DMS 273 (cell line): ENCODE measurements at regions not wholly inside any gene's neighbourhood (a gene's known extent, or its start where the extent isn't known, plus 50 kb on each side); places are given as distances from the start of the nearest gene placed in this dataset.
"Not testable (repeated sequence)": the region's sequence is repeated elsewhere in the genome, so short reads cannot be mapped to it uniquely, and the experiment has no call there.

Source experiments
- DNase-seq: peaks from one replicate; lab custom pipeline; 2025; ENCODE audit not compliant: unreplicated experiment; lab: John Stamatoyannopoulos, UW

- no peak for DNase-seq
These were observed 212.2 kb upstream of the KYNU start for GRCh38 chr2:142665241-142665640.

DNA sequence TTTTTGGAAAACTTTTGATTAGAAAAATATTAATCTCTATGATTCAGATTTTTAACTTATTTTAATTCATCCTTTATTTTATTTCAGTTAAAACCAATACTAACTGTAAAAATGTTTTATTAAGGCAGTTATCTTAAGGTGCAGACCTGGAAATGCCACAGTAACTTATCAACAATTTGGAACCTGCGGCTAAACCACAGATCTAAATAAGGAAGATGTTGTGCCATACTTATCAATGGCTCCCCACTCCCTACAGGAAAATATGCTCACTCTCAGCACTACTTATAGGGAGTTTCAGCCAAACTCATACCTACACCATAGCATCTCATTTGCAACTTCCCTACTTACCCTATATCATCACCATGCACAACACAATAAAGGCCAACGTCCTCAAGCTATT is 226.9 kb upstream of the KYNU start:
- DNase-seq: no peak

DNA sequence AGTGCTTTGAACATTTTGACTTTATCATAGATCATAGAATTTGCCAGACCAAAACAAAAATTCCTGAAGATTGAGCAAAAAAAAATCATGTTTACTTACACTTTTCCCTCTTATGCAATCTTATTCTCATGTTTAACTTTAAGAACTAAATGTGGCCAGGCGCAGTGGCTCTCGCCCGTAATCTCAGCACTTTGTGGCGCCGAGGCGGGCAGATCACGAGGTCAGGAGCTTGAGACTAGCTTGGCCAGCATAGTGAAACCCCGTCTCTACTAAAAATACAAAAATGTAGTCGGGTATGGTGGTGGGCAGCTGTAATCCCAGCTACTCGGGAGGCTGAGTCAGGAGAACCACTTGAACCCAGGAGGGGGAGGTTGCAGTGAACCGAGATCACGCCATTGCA is 227.9 kb upstream of the KYNU start:
- no peak for DNase-seq

DNA sequence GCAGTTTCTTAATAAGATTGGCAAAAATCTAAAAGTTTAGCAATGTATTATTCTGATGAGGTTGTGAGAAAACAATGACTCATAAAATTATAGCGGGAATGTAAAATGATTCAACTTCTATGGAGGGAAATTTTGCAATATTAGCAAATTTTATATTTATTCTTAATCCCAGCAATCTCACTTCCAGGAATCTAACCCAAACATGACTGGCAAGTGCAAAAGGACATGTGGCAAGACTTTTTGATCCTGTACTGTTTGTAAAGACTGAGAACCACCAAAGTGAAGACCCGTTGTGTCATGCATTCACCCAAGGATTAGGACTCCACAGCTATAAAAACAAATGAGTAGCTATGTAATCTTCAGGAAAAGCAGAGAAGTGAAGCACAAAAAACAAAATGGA is 234.8 kb upstream of the KYNU start:
- no peak for DNase-seq

DNA sequence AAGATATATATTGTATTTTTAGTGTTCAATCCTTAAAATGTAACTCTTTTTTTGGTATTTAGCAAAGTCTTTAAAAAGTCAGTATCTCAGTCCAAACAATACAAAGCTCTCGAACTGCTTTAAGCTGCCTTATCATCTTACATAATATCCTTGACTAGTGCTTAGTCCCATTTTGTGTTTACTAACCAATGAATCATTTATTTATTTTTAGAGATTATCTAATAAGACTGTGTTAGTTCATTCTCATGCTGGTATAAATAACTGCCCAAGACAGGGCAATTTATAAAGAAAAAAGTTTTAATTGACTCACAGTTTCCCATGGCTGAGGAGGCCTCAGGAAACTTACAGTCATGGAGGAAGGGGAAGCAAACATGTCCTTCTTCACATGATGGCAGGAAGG is 248.3 kb upstream of the KYNU start:
- no peak for DNase-seq

- DNase-seq: no peak
These were observed 256.2 kb upstream of the KYNU start for GRCh38 chr2:142621287-142621686.

DNA sequence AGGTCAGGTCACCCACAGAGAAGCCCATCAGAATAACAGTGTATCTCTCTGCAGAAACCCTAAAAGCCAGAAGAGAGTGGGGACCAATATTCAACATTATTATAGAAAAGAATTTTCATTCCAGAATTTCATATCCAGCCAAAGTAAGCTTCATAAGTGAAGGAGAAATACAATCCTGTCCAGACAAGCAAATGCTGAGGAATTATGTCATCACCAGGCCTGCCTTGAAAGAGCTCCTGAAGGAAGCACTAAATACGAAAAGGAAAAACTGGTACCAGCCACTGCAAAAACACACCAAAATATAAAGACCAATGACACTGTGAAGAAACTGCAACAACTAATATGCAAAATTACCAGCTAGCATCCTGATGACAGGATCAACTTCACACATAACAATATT is 260.0 kb upstream of the KYNU start:
- DNase-seq: no peak

- no peak for DNase-seq
These were observed 261.6 kb upstream of the KYNU start for GRCh38 chr2:142615876-142616275.

DNA sequence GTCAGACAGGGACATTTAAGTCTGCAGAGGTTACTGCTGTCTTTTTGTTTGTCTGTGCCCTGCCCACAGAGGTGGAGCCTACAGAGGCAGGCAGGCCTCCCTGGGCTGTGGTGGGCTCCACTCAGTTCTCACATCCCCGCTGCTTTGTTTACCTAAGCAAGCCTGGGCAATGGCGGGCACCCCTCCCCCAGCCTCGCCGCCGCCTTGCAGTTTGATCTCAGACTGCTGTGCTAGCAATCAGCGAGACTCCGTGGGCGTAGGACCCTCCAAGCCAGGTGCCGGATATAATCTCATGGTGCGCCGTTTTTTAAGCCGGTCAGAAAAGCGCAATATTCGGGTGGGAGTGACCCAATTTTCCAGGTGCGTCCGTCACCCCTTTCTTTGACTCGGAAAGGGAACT is 264.3 kb upstream of the KYNU start:
- not testable (repeated sequence) for DNase-seq

DNA sequence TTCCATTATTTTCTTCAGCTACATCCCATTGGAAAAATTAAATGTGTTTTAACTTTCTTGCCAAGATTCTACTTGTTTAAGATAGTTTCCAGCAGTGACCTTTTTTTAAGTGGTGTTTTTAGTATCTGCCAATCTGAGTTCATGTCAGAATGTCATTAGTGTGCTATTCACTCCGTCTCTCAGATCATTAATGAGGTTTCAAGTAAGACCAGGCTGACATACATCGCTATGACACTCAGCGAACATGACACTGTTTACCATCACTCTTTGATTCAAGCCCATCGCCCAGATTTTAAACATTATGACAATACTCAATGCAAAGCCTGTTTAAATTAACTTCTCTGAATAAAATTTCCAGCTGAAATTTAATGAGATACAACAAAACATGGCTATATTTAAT is 272.0 kb upstream of the KYNU start:
- DNase-seq: no peak

GRCh38 chr2:142603759-142604158 is 273.7 kb upstream of the KYNU start:
- DNase-seq: peak; percentile 8

DNA sequence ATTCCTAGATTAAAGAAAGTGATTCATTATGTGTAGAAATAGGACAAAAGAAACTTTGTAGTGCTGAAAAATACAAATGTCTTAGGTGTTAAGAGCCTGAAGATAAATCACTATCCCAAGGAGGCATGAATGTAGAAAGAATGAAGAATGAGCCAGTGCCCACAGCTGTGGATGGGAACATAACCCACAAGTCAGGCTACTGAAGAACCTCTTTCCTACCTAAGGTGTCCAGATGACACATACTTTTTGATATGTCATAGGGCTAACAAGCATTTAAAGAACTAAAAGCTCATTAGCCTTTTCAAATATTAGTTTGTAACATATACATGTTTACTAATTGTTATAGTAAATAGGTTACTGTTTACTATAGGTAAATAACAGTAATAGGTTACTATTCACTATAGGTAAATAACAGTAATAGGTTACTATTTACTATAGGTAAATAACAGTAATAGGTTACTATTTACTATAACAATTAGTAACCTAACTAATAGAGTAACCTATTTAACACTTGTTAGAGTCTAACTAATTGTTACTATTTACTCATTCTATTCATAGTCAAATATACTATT is 275.0 kb upstream of the KYNU start:
- no peak for DNase-seq

GRCh38 chr2:142601794-142602193 is 275.7 kb upstream of the KYNU start:
- no peak for DNase-seq

GRCh38 chr2:142599504-142599903 is 278.0 kb upstream of the KYNU start:
- DNase-seq: no peak

- DNase-seq: no peak
These were observed 278.6 kb upstream of the KYNU start for GRCh38 chr2:142598846-142599245.

DNA sequence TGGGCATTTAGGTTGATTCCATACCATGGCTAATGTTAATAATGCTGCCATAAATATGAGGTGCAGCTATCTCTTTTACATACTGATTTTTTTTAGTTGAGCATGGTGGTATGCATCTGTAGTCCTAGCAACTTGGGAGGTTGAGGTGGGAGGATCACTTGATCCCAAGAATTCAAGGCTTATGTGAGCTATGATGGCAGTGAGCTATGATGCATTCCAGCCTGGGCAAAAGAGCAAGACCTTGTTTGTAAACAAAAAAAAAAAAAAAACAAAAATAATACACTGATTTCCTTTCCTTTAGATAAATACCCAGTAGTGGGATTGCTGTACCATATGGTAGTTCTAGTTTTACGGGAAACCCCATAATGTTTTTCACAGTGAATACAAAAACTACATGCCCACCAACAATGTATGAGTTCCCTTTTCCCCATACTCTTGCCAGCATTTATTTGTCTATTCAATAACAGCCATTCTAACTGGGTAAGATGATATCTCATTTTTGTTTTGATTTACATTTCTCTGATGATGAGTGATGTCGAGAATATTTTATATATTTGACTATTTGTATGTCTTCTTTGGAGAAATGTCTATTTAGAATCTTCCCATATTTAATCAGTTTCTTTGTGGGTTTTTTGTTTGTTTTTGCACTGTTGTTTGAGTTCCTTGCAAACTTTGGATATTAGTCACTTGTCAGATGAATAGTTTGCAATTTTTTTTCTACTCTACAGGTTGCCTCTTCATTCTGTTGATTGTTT is 281.0 kb upstream of the KYNU start:
- no peak for DNase-seq

DNA sequence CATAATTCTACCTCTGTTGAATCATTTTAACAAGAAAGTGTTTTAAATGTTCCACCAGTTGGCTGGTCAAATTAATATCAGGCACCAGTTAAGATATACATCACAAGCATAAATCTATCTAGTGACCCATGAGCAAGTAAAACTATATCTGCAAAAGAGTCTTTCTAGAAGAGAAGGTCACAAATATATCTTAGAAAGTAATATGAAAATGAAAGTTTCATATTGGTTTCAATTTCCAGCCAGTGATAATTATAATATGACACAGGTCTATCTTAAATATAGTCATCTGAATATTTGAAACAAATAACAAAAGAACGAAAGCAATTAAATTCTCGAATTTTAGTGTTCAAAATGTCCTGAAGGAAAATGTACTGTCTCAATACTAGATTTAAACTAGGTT is 282.5 kb upstream of the KYNU start:
- no peak for DNase-seq

GRCh38 chr2:142592171-142592570 is 285.3 kb upstream of the KYNU start:
- DNase-seq: no peak

DNA sequence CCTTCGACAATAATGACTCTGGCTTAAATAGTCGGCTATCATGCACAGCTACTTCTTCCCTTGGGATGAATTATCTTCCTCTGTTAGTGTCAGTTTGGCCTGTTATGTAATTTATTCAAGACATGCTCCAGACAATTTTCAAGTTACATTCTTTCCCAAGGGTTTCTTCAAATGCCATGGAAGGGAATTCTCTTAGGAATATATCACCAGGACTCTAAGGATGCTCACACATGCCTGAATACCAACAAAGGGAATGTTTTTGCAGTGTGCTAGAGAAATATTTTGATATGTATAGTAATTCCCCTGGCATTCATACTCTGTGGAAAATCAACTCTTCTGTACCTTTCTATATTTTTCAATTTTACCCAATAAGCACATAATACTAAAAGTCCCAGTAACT is 286.0 kb upstream of the KYNU start:
- DNase-seq: no peak

DNA sequence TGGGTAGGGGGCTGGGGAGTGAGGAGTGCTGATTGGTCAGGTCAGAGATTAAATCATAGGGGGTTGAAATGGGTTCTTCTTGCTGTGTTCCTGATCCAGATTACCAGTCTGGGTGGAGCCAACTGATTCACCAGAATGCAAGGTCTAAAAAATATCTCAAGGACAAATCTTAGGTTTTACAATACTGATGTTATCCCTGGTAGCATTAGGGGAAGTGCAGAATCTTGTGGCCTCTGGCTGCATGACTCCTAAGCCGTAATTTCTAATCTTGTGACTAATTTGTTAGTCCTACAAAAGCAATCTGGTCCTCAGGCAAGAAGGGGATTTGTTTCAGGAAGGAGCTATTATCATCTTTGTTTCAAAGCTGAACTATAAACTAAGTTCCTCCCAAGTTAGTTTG is 289.2 kb upstream of the KYNU start:
- no peak for DNase-seq

GRCh38 chr2:142586693-142587580 is 290.5 kb upstream of the KYNU start:
- no peak for DNase-seq

- DNase-seq: no peak
These were observed 291.7 kb upstream of the KYNU start for GRCh38 chr2:142585785-142586184.
